Lung (tissue), 11 donors: ENCODE measurements at regions not wholly inside any gene's neighbourhood (a gene's known extent, or its start where the extent isn't known, plus 50 kb on each side); places are given as distances from the start of the nearest gene placed in this dataset.

ENCODE experiments used
- ATAC-seq: fragments of 200-7000 bp; cut with Tn5 transposase; one replicate; pipeline ENCODE4 v1.9.1; 2020; ENCODE audit warnings: moderate number of reproducible peaks; ENCODE audit not compliant: insufficient read depth, low FRiP score
- DNase-seq, 3 donors: peaks; one replicate each; pipeline ENCODE4 v3.0.0-alpha.2; 2013 to 2017
- H3K27ac ChIP-seq, 2 donors: one replicate each; pipeline ENCODE4 v1.5.1; 2013; ENCODE audit warnings: mild to moderate bottlenecking in 2 of 2, moderate library complexity in 2 of 2, control low read depth in 1 of 2, inconsistent platforms in 1 of 2, low read depth in 1 of 2, low read length in 1 of 2
- H3K27me3 ChIP-seq, 3 donors: one replicate each; pipeline ENCODE4 v1.5.1; 2013; ENCODE audit warnings: low read length in 2 of 3; ENCODE audit not compliant: control insufficient read depth in 3 of 3, insufficient read depth in 3 of 3
- H3K36me3 ChIP-seq, 4 donors: one replicate each; pipeline ENCODE4 v1.5.1; 2013; ENCODE audit warnings: low read length in 4 of 4, mild to moderate bottlenecking in 1 of 4, moderate library complexity in 1 of 4; ENCODE audit not compliant: control insufficient read depth in 4 of 4, insufficient read depth in 4 of 4
- H3K4me1 ChIP-seq, 5 donors: one replicate each; pipeline ENCODE4 v1.5.1; 2013; ENCODE audit warnings: low read length in 5 of 5, mild to moderate bottlenecking in 2 of 5, moderate library complexity in 1 of 5; ENCODE audit not compliant: control insufficient read depth in 5 of 5, insufficient read depth in 5 of 5
- H3K4me3 ChIP-seq: one replicate; pipeline ENCODE4 v1.5.1; 2013; ENCODE audit warnings: mild to moderate bottlenecking, control low read depth, moderate library complexity
- H3K9ac ChIP-seq, 2 donors: one replicate each; pipeline ENCODE4 v1.5.1; 2013; ENCODE audit warnings: low read length in 2 of 2, control low read depth in 1 of 2; ENCODE audit not compliant: insufficient read depth in 1 of 2
- H3K9me3 ChIP-seq, 4 donors: one replicate each; pipeline ENCODE4 v1.5.1; 2013; ENCODE audit warnings: low read length in 3 of 4, mild to moderate bottlenecking in 1 of 4, moderate library complexity in 1 of 4; ENCODE audit not compliant: control insufficient read depth in 4 of 4, insufficient read depth in 3 of 4
- WGBS, 2 donors: extraction: QIAGEN DNeasy Blood & Tissue Kit; methylation state at CpG; one replicate each; pipeline ENCODE4 v1.1.7; 2013; 5-methylcytosine and 5-hydroxymethylcytosine counted together
- TF ChIP-seq, protein P1 (sequence below): IDR thresholded peaks from 2 replicates; pipeline ENCODE4 v1.5.1; 2012; ENCODE audit warnings: mild to moderate bottlenecking; ENCODE audit errors: control extremely low read depth, extremely low read depth
- donor health status: control.
- donor health status: control.
- donor health status: Bipolar disorder and iron deficiency.
- donor health status: healthy.
- donor health status: DM: yes; HTN: yes; CAD: no.

GRCh38 chr5:56426693-56427092, 193.6 kb upstream of the ANKRD55 start:
- 89 to 97% methylated on average over 4 of the region's 4 CpGs for WGBS, 2 donors
- H3K9ac ChIP-seq: no peak overlapping the region
- no peak for ATAC-seq
- TF ChIP-seq, protein P1, sequence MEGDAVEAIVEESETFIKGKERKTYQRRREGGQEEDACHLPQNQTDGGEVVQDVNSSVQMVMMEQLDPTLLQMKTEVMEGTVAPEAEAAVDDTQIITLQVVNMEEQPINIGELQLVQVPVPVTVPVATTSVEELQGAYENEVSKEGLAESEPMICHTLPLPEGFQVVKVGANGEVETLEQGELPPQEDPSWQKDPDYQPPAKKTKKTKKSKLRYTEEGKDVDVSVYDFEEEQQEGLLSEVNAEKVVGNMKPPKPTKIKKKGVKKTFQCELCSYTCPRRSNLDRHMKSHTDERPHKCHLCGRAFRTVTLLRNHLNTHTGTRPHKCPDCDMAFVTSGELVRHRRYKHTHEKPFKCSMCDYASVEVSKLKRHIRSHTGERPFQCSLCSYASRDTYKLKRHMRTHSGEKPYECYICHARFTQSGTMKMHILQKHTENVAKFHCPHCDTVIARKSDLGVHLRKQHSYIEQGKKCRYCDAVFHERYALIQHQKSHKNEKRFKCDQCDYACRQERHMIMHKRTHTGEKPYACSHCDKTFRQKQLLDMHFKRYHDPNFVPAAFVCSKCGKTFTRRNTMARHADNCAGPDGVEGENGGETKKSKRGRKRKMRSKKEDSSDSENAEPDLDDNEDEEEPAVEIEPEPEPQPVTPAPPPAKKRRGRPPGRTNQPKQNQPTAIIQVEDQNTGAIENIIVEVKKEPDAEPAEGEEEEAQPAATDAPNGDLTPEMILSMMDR: no peak
- H3K4me3 ChIP-seq: no peak overlapping the region
- H3K36me3 ChIP-seq: no peaks in the 10 kb centered on the region
- no peaks in the 10 kb centered on the region for H3K27me3 ChIP-seq
- no peak for DNase-seq
- peaks cover 0 to 13% (median 7%) of the 10 kb centered on the region in 5 donors for H3K4me1 ChIP-seq
- no peak overlapping the region for H3K27ac ChIP-seq
- H3K9me3 ChIP-seq: peaks cover 0 to 2% (median 0%) of the 10 kb centered on the region in 4 donors

- peaks cover 0 to 13% (median 3%) of the 10 kb centered on the region in 5 donors for H3K4me1 ChIP-seq
- H3K27me3 ChIP-seq: no peaks in the 10 kb centered on the region
- H3K27ac ChIP-seq: no peak overlapping the region
- peak; percentile 24 to 82 (median 61) for DNase-seq
- no peak overlapping the region for H3K9ac ChIP-seq
- WGBS, 2 donors: 66 to 83% methylated on average over 5 of the region's 5 CpGs
- no peak overlapping the region for H3K4me3 ChIP-seq
- peak; percentile 75 for ATAC-seq
- H3K36me3 ChIP-seq: no peaks in the 10 kb centered on the region
- peaks cover 0 to 15% (median 8%) of the 10 kb centered on the region in 4 donors for H3K9me3 ChIP-seq
- TF ChIP-seq, protein P1: no peak
These were observed 189.1 kb upstream of the ANKRD55 start for GRCh38 chr5:56422076-56422762.

DNA sequence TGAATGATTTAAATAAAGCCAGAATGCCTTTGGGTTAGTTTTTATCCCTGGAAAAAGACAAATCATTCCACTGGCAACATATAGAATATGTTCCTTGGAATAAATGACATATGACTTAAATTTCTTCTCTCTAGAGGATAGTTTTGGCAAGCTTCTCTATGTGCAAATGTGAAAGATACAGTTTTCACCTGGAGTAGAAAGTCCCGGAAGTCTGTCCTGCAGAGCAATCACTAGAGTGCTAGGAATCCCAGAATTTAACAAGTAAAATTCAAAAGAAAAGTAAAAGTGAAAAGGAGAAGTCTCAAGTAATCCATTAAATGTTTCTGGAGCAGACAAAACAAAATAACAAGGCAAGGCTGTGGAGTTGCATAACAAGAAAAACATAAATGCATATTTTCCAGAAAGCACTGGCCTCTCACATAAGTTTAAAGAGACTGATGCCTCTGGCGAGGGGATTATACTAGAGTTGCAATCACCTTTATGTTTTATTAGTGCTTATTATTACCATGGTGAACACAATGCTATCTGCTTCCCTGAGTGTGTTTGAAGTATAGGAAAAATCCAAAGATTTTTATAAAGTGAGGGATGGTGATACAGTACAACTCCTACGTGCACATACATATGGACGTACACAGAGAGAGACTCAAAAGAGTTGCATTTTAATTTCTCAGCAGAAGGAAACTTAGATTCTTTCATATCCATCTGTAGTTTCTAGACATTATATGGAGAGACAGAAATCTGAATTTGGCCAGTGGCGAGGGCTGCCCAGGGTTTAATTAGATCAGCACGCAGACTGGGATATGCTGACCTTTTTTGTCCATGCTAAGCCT, 188.3 kb upstream of the ANKRD55 start:
- peaks cover 0 to 15% (median 8%) of the 10 kb centered on the region in 4 donors for H3K9me3 ChIP-seq
- H3K9ac ChIP-seq: no peak overlapping the region
- peaks cover 0 to 13% (median 3%) of the 10 kb centered on the region in 5 donors for H3K4me1 ChIP-seq
- no peaks in the 10 kb centered on the region for H3K36me3 ChIP-seq
- no peak for ATAC-seq
- no peak overlapping the region for H3K27ac ChIP-seq
- TF ChIP-seq, protein P1: no peak
- H3K27me3 ChIP-seq: no peaks in the 10 kb centered on the region
- peak in 2 of 3 donors; percentile 28 to 50 for DNase-seq
- WGBS, 2 donors: 70 to 83% methylated on average over 6 of the region's 6 CpGs
- H3K4me3 ChIP-seq: no peak overlapping the region
